NCI-H2227 (cell line): ENCODE measurements at regions not wholly inside any gene's neighbourhood (a gene's known extent, or its start where the extent isn't known, plus 50 kb on each side); places are given as distances from the start of the nearest gene placed in this dataset.
"Not testable (repeated sequence)": the region's sequence is repeated elsewhere in the genome, so short reads cannot be mapped to it uniquely, and the experiment has no call there.

Source experiments
- DNase-seq: peaks from one replicate; lab custom pipeline; 2025; ENCODE audit not compliant: unreplicated experiment; lab: John Stamatoyannopoulos, UW

DNA sequence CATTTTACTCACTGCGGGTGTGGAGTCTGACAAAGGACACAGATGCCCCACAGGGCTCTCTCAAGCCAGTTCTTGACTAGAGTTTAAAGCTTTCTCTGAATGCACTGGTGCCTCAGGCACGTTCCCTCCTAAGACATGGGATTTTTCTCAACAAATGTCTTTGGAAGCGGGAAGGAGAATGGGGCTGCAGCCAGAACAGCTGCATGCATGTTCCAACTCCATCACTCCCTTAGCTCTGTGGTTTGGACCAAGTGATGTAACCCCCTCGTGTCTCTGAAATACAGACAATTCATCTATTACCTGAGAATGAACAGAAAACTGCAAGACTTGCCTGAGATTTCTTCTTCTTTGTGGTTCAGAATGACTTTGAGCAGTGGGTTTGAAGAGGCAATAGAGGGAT is 141.7 kb upstream of the SERPINE2 start:
- DNase-seq, result no peak

DNA sequence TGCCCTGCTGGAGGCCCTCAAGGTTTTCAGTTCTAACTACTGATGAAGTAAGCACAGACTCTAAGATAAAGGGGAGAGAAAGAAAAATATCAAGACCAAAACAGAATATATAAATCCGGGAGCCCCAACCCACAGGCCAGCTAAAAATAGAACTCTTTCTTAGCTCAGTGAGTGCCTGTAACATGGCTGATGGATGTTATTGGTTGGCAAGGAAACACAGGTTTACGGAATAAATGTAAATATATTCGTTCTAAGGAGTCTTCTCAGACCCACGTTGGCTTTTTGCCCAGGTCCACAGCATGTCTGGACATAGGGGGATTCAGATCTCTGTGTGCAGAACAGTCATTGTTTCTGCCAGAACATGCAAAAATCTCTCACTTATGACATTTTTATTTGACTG is 139.0 kb upstream of the SERPINE2 start:
- DNase-seq, result no peak

DNA sequence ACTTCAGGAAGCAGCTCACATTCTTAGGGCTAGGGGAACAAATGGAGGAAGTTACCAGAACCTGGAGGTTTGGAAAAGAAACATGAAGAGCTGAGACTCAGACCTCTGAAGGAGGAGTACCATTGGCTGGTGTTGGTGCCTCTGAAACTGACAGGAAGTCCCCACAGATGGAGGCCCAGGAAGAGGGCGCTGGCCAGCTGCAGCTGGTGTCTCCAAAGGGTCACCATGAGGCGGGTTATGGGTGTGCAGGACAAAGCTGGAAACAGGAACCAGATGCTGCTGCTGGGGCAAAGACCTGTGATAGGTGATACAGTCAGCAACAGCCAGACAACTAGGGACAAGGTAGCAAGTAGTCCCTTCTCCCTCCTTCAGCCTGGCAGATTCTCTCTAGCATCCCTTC is 136.5 kb upstream of the SERPINE2 start:
- DNase-seq, result no peak

DNA sequence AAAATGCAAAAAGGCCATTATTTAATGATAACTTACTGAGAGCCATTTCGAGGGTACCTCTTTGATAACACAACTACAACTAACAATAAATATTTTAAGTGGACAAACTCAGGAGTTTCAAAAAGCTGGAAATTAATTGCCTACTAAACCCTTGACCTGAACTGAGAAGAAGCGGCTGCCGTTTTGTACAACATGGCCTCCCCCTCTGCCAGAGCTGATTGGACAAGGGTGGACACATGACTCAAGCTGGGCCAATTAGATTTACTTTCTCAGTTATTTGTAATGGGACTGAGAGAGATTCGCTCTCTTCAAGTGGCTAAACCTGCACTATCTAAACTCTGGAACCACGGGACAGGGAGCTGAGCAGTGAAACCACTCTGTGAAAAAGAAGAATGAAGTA is 135.9 kb upstream of the SERPINE2 start:
- DNase-seq, result no peak

DNA sequence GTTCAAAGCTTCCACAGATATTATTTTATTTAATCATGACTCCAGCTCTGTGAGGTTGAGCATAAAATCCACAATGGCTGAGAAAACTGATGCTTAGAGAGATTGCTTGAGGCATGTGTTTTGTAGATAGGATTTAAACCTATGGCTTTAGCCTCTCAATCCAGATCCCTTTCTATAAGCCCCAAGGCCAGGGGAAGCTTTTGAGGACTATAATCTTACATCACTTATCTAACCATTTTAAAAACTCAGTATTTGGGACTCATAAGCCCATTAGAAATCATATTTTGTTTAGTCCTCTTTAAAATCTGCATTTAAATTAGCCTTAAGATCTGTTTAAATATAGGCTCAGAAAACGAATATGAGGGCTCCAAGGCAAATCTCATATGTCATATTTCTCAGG is 135.4 kb upstream of the SERPINE2 start:
- no peak for DNase-seq

DNA sequence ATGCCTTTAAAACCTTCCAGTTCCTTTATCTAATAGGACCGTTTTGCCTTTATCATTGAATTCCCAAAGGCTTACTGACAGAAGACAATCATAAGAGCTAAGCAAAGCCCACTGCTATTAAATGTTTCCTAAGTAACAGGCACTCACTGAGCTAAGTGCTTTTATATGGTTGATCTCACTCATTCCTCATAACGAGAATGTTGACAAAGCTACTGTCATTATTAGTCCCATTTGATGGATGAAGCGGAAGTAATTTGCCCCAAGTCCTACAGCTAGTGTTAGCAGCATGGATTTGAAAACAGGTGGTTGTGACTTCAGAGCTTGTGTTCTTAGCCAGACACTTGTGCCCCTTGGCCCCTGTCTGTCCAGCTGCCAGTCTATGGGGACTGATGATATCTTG is 134.8 kb upstream of the SERPINE2 start:
- peak; percentile 29 for DNase-seq

DNA sequence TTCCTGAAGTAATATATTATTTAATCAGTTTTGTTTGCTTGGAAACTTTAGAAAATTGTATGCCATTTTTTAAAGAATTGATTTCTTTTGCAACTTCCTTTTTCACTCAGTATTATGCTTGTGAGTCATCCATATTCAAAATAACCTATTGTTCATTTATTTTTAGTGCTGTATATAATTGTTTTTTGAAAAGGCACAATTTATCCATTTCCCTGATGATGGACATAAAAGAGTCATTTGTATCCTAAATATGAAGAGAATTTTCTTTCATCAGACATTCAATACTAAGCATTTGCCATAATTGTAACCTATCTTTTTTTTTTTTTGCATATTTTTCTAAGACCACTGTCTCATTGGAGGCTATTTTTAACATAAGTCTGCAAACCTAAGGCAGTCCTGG is 134.1 kb upstream of the SERPINE2 start:
- no peak for DNase-seq

DNA sequence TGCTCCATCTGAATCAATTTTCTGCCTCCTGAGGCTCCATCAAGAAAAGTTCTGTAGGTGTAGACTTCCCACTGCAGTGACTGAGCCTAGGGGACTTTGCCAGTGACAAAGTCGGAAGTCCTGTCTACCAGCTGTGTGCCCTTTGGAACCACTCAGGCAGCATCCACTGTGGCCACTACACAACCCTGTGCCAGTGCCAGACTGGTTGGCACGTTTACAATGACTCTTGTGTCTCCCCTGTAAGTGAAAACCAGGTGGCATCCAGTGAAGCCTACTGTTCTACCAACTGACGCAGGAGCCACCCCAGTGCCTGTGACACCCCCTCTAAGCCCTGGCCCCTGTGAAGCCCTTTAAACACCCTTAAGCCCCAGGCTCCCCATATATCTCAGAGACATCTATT is 132.1 kb upstream of the SERPINE2 start:
- no peak for DNase-seq

DNA sequence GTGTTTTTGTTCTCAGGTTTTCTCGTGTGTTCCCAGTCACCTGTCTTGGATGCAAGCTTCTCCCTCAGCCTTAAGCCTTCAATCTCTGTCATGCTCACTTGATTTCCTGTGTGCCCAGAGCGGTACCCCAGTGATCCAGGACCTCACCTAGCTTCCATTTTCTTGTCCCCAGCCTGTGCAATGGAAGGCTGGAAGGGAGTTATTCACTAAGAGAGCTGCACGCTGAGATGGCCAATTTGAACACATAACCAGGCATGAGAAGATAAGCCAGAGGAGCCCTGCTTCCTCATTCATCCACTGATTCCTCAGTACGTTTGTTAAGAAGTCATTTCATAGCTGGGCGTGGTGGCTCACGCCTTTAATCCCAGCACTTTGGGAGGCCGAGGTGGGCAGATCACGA is 130.8 kb upstream of the SERPINE2 start:
- no peak for DNase-seq

DNA sequence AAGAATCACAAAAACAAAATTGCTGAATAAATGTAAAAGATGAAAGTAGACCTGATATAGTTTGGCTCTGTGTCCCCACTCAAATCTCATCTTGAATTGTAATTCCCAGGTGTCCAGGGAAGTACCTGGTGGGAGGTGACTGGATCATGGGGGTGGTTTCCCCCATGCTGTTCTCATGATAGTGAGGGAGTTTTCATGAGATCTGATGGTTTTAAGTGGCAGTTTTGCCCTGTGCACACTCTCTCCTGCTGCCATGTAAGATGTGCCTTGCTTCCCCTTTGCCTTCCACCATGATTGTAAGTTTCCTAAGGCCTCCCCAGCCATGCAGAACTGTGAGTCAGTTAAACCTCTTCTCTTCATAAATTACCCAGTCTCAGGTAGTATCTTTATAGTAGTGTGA is 128.7 kb upstream of the SERPINE2 start:
- DNase-seq, result not testable (repeated sequence)

DNA sequence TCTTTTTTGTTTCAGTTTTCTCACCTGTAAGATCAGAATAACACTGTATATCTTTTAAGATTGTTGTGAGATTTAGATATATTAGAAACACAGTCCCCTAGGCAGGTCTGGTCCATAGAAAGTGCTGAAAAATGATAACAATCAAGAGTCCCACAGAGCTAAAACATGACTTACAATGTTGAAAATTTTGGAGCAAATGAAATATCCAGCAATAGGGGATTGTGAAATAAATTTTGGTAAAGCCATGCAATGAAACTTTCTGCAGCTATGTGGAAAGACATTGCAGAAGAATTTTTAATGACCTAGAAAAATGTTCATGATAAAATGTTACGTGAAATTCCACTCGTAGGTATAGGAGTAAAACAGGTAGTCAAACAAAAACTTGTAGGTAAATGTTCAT is 127.6 kb upstream of the SERPINE2 start:
- DNase-seq, result no peak

DNA sequence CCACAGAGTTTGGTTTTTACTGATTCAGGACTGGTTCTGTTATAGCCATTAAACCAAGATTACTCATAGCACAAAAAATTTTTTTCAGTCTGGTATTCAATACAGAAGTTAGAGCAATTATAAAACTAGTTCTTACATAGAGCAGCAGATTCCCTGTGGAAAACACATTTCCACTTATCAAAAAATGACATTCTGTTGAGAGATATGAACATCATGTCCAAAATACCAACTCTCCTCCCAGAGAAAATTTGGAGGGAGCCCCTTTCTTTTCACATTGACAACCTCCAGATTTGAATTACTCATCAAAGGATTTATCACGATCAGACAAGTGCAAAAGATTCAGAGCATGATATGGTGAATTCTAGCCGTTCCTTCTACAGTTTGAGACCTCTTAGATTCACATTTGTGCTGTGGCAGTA is 126.8 kb upstream of the SERPINE2 start:
- no peak for DNase-seq

DNA sequence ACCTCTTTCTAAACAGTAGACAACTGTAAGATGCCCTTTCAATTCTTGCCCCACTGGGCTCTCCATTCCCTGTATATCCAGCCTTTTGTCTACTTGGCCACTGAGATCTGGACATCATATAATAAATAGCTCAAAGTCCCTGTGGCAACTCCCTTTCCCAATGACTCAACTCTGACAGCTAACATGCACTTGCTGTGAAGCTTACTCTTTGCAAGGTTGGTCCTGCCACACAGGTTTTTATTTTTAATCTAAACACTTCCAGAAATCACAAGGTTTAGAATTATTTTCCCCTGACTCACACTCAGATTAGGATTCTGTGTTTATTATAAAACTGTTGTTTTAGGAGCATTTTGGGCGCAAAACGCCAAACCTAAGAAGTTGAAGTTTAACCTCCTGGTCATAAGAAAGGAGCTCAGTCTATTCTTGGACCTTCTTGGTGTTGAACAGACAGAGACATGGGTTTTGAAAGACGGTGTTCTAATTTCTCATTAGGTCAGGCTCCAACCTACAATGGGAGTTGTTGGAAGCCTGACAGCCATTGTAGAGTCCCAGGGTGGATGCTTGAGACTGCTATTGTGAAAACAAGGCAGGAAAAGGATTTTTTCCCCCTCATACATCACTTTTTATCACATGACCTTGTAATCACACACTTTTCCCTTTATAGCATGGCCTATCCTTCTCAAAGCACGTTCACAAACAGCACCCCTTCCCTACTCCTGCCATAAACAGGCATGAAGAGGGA is 124.7 kb upstream of the SERPINE2 start:
- no peak for DNase-seq

DNA sequence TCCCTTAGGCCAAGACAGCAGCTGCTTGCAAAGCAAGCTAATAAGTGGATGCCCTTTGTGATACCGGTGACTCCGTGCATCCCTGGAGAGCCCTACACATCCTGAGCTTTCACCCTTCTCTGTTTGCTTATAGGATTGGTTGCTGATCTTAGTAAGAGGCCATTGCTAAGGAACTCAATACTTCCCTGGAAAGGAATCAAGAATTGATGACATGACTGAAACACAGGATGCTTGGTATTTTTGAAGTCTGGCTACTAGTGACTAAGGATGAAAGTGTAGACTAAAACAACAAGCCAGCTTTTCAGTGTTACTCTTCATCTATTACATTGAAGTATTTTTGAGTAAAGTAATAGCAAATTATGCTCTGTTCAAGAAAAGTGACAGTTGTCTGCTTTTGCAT is 123.0 kb upstream of the SERPINE2 start:
- DNase-seq, result no peak

DNA sequence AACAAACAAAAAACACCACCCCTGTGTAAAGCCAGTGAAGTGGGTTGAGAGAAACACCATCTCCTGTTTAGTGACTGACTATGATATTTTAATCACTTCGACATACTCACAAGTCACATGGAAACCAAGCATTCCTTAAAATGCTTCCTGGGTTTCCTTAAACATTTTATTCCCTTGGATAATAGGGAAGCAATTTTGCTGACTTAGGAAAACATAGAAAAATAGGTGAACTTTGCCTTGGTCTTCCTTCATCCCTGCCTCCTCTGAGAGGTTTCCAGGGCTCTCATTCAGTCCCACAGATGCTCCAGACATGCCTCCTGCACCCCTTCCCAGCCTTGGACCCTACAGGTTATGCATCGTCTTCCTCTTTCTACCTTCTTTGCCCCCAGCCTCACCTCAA is 122.6 kb upstream of the SERPINE2 start:
- no peak for DNase-seq

DNA sequence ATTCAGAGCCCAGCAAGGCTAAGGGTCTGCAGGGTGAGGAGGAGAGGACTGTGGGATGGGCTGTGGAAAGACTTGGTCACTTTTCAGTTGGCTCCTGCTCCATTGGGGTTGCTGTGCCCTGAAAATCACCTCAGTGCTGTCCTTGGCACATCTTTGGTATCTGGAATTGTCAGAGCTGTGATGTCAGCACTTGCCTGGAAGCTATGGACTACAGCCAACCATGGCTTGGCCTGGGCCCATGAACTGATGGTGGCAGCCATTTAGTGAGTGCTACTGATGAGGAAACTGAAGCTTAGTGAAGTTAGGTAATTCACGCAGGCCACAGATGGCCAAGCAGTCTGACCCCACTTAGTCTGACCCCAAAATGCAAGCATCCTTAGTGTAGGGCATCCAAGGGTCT is 121.8 kb upstream of the SERPINE2 start:
- no peak for DNase-seq

DNA sequence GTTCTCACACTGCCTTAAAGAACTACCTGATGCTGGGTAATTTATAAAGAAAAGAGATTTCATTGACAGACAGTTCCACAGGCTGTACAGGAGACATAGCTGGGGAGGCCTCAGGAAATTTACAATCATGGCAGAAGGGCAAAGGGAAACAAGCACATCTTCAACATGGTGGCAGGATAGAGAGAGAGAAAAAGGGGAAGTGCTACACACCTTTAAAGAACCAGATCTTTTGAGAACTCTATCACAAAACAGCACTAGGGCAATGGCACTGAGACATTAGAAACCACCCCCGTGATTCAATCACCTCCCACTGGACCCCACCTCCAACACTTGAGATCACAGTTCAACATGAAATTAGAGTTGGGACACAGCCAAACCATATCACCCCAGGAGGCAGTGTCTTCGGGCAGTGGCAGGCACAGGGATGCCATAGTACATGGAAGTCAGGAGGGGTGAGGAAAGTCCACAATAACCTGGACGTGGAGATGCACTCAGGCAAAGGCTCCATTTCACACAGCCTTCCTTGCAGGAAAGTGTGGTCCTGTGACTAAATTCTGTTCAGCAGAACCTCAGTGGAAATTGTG is 120.4 kb upstream of the SERPINE2 start:
- no peak for DNase-seq

DNA sequence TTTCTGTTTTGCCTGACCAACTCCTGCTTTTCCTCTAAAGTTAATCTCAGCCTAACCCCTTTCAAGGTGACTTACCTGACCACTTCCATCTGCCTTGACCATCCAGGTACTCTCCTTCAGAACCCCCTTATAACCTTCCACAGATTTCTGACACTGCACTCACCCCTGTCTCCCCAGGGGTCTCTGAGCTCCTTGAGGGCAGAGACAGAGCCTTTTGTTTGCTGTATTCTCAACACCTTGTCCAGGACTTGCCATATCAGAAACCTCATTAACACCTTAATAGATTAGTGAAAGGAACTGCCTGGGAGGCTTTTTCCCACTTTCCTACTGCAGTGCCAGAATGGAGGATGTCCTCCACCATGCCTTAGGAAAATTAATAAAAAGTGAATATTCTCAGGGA is 119.7 kb upstream of the SERPINE2 start:
- DNase-seq, result no peak

DNA sequence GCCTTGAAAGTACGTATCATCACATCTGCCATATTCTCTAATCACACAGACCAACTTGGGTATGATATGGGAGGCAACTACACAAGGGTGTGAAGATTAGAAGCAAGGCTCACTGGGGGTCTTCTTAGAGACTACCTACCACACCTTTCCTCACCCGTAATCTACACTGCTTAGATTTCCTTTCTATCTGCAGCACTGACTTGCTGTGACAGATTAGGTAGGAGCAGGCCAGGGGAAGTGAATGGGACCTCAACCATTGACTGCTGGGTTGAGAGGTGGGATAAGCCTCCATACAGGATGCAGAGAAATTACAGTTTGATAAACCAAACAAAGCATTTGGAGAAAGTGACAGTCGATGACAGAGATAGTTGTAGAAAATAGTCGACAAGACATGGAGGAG is 119.0 kb upstream of the SERPINE2 start:
- no peak for DNase-seq

DNA sequence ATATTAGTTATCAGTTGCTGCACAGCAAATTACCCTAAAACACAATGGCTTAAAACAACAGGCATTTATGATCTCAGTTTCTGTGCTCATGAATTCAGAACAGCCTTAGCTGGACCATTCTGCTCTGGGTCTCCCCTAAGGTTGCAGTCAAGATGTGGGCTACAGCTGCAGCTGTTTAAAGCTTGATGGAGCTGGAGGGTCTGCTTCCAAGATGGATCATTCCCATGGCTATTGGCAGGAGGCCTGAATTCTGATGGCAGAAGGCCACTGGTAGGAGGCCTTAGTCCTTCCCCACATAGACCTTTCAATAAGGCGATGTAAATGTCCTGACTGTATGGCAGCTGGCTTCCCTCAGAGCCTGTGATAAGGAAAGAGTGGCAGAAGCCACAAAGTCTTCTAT is 118.6 kb upstream of the SERPINE2 start:
- DNase-seq, result no peak

DNA sequence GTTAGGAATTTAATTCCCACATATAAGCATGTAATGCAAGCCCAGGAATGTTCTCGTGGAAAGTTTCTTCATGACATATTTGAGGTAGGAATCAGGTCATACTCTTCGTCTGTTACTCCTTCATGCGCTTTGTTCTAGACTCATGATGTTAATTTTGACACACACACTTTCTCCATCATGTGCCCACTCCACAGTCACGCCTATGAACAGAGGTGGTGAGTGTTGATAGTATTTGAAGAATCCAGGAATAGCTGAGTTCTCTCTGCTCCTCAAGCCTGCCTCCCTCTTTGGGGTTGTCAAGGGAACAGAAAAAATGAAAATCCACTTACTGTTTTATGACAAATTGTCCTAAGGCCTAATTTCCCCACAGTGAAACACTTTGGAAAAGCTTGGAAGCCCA is 117.3 kb upstream of the SERPINE2 start:
- no peak for DNase-seq

DNA sequence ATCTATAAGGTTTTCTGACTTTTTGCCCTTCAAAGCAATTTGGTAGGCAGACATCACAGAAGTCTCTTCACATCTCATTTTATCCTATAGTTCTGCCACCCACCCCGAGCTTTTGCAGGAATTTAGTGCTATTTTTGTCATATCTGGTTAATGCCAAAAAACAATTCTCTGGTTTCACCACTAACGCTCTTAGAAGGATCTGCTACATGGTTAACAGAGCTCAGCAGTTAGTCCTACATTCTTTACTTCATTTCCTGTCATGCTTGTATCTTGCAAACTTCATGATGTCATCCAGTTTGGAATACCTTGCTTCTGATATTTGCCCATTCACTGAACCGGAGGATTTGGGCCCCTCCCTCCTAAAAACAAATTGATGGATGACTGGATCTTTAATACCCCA is 116.8 kb upstream of the SERPINE2 start:
- DNase-seq, result no peak

DNA sequence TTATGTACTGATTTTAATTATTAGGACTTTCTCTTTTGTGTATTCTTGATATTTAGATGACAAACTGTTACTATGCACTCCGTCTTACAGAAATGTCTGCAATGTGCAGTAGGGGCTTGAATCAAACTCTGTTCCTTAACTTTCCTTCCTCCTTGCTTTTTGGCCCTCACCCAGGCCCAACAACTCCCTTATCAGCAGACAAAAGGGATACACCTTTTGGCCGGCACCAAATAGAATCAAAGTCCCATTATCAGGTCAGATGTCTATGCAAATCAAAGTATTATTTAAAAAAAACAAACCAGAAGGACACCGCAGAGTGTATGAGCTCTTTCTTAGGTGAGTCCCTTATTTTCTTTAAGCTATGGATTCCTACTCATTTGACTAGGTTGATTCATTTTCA is 116.3 kb upstream of the SERPINE2 start:
- no peak for DNase-seq
